ENCODE measurements at regions not wholly inside any gene's neighbourhood (a gene's known extent, or its start where the extent isn't known, plus 50 kb on each side); places are given as distances from the start of the nearest gene placed in this dataset.

GRCh38 chr6:84618836-84619235 lies 145.6 kb downstream of the TBX18 start:
- Mint-ChIP-seq H3K4me3 (no peak overlapping the region), H3K27ac (no peak overlapping the region), H3K36me3 (ENCODE audit: low read depth) (no peaks in the 10 kb centered on the region), H3K4me1 (no peaks in the 10 kb centered on the region), H3K9me3 (peaks cover 2% of the 10 kb centered on the region), H3K27me3 (no peaks in the 10 kb centered on the region)
- TF ChIP-seq CTCF (IDR thresholded peaks at IDR 0.05) = no peak
- DNase-seq (no peak), ATAC-seq (ENCODE audit: low read depth) (no peak)
- intact Hi-C loops (cut with micrococcal nuclease) = no loop called here
- ChIA-PET POLR2A (no interaction called here), CTCF (no interaction called here)

- CTCF ChIA-PET = no interaction called here
- POLR2A ChIA-PET = no interaction called here
- no peak for DNase-seq
- ATAC-seq (ENCODE audit: low read depth) = no peak
- intact Hi-C loops (cut with micrococcal nuclease) = no loop called here
- TF ChIP-seq CTCF (IDR thresholded peaks at IDR 0.05) = no peak
- no peak overlapping the region for H3K27ac Mint-ChIP-seq
- H3K9me3 Mint-ChIP-seq = peaks cover 2% of the 10 kb centered on the region
- no peak overlapping the region for H3K4me3 Mint-ChIP-seq
- no peaks in the 10 kb centered on the region for H3K27me3 Mint-ChIP-seq
- no peaks in the 10 kb centered on the region for H3K36me3 Mint-ChIP-seq (ENCODE audit: low read depth)
- H3K4me1 Mint-ChIP-seq = no peaks in the 10 kb centered on the region
Measured at GRCh38 chr6:84618046-84618752, 146.2 kb downstream of the TBX18 start.

GRCh38 chr6:84615987-84616386 lies 148.4 kb downstream of the TBX18 start:
- ATAC-seq (ENCODE audit: low read depth) (no peak), DNase-seq (no peak)
- Mint-ChIP-seq H3K27me3 (no peaks in the 10 kb centered on the region), H3K4me3 (no peak overlapping the region), H3K9me3 (peaks cover 2% of the 10 kb centered on the region), H3K4me1 (no peaks in the 10 kb centered on the region), H3K36me3 (ENCODE audit: low read depth) (no peaks in the 10 kb centered on the region), H3K27ac (no peak overlapping the region)
- ChIA-PET POLR2A (no interaction called here), CTCF (no interaction called here)
- TF ChIP-seq CTCF (IDR thresholded peaks at IDR 0.05) = no peak
- intact Hi-C loops (cut with micrococcal nuclease) = no loop called here

- intact Hi-C loops (cut with micrococcal nuclease) = no loop called here
- no peaks in the 10 kb centered on the region for H3K36me3 Mint-ChIP-seq (ENCODE audit: low read depth)
- no peak for TF ChIP-seq CTCF (IDR thresholded peaks at IDR 0.05)
- no peaks in the 10 kb centered on the region for H3K27me3 Mint-ChIP-seq
- no peak for DNase-seq
- no peak overlapping the region for H3K4me3 Mint-ChIP-seq
- CTCF ChIA-PET = no interaction called here
- peaks cover 2% of the 10 kb centered on the region for H3K9me3 Mint-ChIP-seq
- no peaks in the 10 kb centered on the region for H3K4me1 Mint-ChIP-seq
- ATAC-seq (ENCODE audit: low read depth) = no peak
- POLR2A ChIA-PET = no interaction called here
- no peak overlapping the region for H3K27ac Mint-ChIP-seq
Measured at GRCh38 chr6:84615113-84615850, 149.1 kb downstream of the TBX18 start.

- no peak for ATAC-seq (ENCODE audit: low read depth)
- no peaks in the 10 kb centered on the region for H3K36me3 Mint-ChIP-seq (ENCODE audit: low read depth)
- no peaks in the 10 kb centered on the region for H3K4me1 Mint-ChIP-seq
- TF ChIP-seq CTCF (IDR thresholded peaks at IDR 0.05) = no peak
- CTCF ChIA-PET = no interaction called here
- H3K27me3 Mint-ChIP-seq = no peaks in the 10 kb centered on the region
- H3K9me3 Mint-ChIP-seq = no peaks in the 10 kb centered on the region
- no peak for DNase-seq
- H3K27ac Mint-ChIP-seq = no peak overlapping the region
- intact Hi-C loops (cut with micrococcal nuclease) = no loop called here
- POLR2A ChIA-PET = no interaction called here
- H3K4me3 Mint-ChIP-seq = no peak overlapping the region
Measured at GRCh38 chr6:84606860-84607259, 157.5 kb downstream of the TBX18 start.
